IPS DF 4.7 (cell line): ENCODE measurements at regions not wholly inside any gene's neighbourhood (a gene's known extent, or its start where the extent isn't known, plus 50 kb on each side); places are given as distances from the start of the nearest gene placed in this dataset.
"Not testable (repeated sequence)": the region's sequence is repeated elsewhere in the genome, so short reads cannot be mapped to it uniquely, and the experiment has no call there.

Experiments used
- DNase-seq: peaks from one replicate; pipeline ENCODE4 v3.0.0-alpha.2; 2013; ENCODE audit warnings: low spot score; ENCODE audit errors: extremely low read depth

DNA sequence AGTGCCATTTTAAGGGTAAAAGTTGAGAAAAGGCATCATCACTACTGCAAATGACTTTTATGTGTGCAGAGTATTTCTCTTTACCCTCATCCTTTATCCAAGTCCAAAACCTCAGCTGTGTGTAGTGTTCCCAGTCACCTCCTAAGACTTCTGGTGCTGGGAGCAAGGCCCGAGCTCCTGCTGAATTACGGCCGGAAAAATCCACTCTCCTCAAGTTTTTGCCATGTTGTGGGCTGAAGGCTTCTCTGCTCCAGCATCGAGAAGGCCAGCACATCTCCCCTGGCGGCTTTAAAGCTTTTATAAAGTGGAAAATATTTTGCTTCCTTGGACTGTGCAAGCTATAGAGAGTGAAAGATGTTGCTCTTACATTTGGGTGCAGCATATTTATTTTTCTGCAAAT lies 153.2 kb upstream of the THBS2 start:
- no peak for DNase-seq

DNA sequence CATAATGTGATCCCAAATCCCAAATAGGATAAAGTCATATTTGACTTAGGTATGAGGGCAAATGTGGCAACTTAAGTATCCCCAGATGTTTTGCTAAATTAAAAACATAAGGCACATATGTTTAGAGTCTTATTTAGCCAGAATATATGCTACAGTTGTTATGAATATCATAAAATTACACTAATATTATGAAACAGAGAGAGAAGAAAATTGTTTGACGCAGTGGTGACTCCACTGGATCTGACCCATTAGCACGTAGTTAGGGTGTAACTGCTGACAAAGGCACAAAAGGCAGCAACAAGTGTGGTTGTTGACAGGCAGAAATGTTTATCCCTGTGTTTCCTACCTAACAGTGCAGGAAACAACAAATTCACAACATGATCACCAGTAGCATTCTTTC lies 152.4 kb upstream of the THBS2 start:
- DNase-seq, result no peak

DNA sequence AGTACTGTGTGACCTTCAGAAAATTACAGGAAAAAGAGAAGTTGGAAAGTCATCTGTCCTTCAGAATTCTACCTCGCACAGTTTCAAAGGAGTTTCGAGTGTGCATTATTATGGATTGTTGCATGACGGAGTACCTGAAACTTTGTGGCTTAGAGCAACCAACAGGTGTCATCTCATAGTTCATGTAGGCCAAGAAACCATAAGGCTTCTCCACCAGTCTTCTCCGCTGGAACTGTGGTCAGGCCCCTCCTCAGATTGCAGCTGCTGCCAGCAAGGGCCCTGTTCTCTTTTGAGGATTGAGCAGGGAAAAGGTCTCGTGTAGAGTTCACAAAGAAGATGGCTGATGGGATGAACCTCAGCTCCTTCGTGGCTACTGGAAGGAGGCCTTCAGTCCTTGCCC lies 151.2 kb upstream of the THBS2 start:
- no peak for DNase-seq

DNA sequence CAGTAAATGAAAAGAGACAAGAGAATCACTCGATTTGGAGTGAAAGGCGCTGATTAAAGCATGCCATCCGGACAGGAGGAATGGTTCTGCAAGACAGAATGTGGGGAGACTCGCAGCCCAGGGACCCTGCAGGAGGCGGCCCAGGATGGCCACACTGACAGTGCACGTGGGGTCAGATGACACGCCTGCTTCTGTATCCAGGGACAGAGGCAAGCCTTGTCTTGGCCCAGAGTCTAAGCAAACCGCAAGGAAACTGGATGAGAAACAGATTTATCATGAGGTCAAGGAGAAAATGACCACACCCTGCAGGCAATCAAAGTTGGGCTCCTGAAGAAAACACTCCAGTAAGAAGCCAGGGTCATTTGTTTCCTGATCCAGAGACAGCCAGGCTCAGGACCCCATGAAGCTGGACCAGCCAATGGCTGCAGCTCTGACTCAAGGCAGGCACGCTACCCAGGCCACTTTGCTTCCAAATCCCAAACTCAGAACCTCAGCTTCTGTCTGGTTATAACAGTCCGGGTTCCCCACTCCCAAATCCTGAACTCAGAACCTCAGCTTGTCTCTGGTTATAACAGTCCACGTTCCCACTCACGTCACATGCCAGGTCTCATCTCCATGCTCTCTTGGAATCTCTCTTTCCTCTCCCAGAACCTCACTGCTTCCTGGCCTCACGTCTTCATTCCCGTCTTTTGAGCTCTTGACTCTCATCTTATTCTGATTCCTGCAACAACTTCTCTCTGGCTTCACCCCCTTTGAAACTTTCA lies 144.9 kb upstream of the THBS2 start:
- DNase-seq, result no peak

DNA sequence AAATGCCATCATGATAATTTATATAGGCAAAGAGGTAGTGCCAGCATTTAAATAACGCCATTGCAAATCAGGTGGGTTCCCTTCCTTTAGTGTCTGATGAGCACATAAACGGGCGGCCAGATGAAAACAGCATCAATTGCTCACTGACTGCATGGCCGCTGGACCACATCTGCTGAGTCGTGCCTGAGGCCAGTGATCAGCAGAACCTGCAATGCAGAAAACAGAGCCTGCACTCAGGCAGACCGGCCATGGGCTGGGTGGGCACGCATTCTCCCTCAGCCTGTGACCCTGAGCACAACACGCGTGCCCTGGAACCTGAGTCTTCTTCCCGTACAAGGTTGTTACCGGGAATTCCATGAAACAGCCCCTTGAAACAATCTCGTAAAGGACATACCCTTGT lies 144.0 kb upstream of the THBS2 start:
- DNase-seq, result no peak

DNA sequence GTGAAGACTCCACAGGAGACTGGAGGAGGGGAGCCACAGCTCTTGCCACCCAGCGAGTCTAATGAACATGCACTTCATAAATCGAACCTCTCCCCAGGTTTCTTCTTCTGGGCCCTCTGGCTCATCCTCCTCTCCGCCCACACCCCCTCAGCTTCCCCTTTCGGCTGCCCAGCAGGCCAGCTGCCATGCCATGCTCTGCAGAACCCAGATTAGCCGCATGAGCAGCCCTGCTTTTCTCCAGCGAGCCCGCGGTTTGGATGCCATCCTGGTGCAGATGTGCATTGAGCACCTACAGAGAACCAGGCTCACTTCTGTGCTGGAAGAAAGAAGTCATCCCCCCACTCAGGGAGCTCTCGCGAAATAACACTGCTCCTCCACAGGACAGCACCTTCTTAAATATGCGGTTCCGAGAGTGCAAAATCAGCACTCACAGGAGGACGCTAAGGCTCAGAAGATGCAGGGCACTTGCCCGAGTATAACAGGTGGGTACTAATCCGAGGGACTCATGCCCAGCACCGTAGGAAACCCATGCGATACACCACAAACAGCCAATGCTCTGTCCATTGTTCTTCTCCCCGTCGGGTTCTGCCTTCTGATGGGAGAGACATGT lies 143.0 kb upstream of the THBS2 start:
- DNase-seq, result no peak

DNA sequence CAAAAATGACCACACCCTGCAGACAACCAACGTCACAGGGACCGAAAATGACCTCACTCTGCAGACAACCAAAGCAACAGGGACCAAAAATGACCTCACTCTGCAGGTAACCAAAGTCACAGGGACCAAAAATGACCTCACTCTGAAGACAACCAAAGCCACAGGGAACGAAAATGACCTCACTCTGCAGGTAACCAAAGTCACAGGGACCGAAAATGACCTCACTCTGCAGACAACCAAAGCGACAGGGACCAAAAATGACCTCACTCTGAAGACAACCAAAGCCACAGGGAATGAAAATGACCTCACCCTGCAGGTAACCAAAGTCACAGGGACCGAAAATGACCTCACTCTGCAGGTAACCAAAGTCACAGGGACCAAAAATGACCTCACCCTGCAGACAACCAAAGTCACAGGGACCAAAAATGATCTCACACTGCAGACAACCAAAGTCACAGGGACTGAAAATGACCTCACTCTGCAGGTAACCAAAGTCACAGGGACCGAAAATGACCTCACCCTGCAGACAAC lies 142.4 kb upstream of the THBS2 start:
- not testable (repeated sequence) for DNase-seq

DNA sequence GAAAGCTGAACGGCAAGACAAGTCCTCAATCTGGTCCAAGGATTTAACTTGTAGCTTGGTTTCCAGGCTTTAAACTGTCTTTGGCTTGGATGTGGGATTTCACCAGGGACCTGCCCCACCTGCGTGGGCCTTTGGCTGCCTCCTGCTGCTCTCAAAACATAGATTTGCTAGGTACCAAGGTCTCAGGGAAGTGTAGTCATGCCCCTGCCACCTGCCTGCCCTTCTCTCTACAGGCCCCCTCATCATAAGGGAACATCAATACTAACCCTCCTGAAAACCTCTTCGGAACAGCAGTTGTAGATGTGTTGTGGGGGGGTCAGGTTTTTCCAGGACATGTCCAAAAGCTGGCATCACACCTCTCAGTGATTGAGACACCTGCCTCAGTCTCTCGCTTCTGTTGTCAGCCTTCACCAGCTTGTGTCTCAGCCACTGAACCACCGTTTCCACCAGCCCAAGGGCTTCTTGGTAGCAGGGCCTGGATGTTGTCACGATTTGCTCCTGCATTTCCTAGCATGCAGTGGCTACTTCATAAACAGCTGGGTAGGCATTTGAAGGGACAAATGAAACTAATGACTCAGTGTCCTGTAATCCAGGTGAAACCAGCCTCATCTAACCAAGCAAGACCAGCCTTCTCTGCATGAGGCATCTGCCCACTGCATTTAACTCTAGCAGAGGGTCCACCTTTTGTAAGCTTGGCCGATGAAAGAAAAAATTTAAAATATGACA lies 141.6 kb upstream of the THBS2 start:
- no peak for DNase-seq

DNA sequence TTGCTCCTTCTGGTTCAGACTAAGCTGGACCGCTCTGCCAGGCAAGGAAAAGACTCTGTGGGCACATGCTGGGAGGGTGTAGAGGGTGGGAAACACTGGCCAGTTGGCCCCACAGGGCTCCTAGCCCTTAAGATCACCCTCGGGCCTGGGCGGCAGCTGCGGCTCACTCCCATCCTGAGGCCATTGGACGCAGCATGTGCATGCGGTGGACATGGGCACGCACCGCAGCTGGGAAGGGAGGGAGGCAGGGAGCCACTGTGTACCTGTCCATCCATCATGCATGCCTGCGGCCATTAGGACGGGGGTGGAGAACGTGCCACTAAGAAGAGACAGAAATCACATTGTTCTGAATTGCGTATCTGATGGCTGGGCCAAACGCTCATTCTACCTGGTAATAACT lies 140.1 kb upstream of the THBS2 start:
- no peak for DNase-seq

DNA sequence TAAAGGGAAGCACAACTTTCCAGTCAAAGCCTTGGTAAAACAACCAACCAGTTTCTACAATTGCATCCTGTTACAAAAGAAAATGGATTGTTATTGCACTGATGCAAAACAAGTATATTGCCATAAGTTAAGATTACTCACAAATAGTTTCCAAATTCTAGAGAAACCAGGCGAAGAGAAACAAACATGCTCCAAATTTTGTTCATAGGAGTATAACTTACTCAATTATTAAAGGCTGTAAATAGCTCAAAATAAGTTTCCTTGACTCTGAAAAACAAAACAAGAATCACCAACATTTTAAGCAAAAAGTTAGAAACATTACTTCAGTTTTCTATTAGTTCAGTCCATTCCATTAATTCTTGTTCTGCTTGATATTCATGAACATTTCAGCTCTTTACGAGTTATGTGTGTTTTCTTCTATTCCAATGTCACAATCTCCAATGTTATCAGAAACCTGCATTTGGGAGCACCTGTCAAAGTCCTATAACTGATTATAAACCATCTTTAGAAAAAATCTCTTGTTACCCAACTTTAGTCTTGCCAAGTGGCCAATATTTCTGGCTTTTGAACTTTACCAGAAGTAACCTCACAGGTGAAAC lies 137.9 kb upstream of the THBS2 start:
- DNase-seq, result no peak

DNA sequence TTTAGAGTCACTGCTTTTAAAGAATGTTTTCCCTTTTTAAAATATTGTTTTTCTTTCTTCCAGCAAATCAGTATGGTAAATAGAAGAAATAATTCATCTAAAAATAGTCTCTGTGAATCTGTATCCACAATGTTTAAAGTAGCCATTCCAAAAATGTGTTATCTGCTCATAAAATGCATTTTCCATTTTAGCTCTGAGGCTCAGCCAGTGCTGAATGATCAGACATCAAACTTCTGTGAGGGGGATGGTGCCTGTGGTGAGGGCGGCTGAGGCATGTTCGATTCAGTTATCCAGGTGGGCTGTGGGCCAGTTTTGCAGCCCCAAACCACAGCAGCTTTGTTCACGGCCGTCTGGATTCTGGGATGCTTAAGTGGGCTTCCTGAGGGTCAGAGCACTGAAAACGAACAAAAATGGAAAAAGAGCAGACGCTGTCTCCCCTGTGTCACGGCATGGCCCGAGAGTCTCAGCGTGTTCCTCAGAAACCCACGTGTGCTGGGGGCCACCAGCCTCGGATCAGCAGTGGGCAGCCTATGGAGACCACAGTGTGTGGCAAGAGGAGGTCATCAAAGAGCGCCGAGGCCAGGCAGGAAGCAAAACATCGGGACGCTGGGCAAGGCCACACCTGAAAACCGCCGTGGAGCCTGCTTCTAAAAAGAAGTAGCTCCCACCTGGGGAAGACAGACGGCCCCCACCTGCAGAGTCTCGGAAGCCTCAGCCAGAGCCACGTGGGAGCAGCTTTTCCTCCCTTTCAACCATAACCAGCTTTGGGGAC lies 134.9 kb upstream of the THBS2 start:
- no peak for DNase-seq

DNA sequence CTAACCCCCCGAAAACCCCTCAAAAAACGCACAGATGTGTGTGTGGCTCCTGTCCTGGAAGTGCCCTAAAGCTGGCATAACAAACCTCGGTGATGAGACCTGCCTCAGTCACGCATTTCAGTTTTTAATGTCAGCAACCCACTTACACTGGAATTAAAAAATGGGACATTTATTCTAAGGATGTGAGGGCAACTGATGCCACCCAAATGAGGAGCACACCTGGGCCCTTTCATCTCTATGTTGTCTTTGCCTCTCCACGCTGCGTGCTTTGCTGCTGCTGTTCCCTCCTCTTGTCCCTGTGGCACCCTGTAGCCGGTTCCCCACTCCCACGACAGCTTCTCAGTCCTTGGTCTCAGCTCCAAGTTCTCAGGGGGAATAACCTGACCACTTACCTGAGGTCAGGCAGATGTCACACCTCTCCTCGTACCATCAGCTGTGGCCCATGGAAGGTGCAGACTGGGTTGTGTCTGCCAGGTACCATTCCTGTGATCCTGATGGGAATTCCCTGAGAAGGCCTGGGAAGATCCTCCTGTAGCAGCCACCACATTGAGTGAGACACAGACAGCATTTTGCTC lies 134.2 kb upstream of the THBS2 start:
- DNase-seq, result no peak

DNA sequence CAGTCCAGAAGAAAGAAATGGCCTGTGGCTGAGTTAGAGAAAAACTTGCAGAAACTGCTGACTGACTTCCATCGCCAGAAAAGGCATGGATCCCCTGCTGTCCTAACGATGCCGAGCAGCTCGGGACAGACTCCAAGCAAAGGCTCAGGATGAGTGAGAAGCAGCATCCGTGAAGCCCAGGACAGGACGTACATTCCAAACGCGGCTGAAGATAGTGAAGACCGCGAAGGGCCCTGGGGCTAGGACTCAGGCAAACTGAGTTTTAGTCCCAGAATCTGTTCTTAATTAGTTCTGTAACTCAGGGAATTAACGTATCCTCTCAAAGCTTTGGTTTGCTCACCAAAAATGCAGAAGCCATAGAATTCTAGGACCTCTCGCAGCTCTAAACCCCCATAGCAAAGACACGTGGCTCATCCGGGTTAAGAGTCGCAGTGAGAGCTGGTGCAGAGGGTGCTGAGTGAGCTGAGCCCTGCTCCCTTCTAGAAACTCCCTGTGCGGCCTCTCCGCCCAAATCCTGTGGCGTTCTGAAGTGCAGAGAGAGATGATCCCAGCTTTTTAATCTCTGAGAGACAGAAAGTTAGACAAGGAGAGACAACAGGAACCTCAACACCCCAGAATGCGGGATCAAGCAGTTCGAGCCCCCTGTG lies 132.9 kb upstream of the THBS2 start:
- DNase-seq, result no peak

DNA sequence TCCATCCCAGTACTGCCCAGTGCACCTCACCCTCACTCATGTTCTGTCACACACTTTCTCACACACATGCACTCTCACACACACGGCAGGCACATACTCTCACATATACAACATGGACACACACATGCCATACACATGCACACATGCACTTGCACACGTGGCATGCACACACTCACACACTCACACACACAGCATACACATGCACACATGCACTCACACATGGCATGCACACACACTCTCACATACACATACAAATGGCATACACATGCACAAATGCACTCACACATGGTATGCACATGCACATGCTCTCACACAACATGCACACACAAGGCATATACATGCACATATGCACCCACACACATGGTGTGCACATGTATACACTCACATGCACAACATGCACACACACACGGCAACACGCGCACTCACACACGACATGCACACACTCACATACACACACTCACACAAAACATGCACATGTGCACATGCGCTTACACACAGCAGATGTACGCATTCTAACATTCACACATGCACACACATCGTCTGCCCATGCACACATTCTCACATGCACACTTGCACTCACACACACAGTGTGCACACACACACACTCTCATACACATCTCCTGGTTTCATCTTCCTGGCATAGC lies 131.7 kb upstream of the THBS2 start:
- DNase-seq, result no peak

DNA sequence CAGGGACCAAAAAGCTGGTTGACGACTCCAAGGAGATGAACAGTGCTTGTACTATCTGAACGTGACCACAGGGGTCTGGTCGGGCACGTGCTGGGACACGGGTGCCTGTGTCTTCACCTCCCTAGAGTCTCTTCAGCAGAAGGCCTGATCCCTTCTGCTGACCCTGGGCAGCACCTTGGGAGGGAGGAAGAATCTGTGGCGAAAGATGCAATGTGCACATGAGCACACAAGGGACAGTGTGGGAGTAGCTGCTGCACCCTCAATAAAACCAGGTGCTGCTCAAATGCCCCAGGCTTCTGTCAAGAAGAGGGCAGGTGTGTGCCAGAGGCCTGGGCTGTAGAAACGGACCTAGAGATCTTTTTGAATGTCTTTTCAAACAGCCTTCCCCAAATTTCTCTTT lies 130.6 kb upstream of the THBS2 start:
- no peak for DNase-seq

DNA sequence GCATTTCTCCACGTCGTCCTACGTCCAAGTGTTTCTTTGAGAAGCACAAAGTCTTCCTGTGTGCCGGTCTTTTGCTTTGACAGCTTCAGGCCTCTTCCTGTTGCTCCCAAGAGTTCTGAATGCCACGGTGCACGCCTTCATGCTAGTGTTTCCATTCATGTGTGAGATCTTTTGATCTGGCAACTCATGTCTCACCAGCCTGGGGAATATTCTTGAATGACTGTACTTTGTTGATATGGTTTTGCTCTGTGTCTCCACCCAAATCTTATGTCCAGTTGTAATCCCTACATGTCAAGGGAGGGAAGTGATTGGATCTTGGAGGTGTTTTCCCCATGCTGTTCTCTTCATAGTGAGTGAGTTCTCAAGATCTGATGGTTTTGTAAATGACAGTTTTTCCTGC lies 129.6 kb upstream of the THBS2 start:
- no peak for DNase-seq

DNA sequence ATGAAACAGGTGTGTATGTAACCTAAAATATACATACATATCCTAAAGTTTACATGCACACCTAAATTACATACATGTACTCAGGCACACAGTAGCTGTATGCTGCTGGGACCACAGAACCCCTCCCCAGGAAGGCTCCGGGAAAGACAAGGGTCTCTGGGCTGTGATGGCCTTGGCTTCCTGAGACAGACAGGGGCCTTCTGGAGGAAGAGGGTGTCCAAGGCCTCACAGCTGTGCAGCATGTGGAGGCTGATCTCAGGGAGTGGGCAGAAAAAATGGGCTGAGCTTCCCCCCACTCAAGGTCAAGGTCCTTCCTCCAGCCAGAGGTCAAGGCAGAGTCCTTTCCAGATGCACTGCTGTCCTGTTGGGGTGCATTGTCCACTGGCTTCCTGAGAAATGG lies 129.1 kb upstream of the THBS2 start:
- DNase-seq, result no peak

DNA sequence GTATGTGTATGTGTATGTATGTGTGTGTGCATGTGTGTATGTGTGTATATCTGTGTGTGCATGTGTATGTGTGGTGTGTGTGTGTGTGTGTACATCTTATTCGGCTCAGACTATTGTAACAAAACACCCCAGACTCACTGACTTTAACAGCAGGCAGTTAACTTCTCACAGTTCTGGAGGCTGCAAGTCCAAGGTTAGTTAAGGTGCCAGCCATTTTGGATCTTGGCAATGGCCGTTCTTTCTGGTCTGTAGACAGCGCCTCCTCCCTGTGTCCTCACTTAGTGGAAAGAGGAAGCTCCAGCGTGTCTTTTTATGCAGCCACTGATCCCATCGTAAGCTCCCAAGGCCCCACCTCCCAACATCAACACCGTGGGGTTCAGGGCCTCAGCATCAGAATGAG lies 128.3 kb upstream of the THBS2 start:
- DNase-seq, result no peak

DNA sequence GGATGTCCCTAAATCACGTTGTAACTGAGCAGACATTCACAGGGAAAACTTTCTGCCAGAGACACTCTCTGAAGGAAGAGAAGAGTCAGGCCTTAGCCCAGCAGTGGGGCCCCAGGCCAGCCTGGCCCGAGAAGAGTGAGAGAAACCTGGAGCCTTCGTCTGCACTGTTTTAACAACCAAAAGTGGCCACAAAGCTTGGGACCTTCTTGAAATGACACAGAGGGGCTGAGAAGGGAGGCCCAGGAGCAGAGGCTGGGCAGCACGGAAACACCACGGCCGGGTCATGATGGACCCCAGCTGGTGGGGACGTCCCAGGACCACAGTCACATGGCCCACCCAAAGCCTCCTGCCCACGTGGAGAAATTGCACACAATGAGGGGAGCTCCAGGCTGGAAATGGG lies 126.8 kb upstream of the THBS2 start:
- no peak for DNase-seq

DNA sequence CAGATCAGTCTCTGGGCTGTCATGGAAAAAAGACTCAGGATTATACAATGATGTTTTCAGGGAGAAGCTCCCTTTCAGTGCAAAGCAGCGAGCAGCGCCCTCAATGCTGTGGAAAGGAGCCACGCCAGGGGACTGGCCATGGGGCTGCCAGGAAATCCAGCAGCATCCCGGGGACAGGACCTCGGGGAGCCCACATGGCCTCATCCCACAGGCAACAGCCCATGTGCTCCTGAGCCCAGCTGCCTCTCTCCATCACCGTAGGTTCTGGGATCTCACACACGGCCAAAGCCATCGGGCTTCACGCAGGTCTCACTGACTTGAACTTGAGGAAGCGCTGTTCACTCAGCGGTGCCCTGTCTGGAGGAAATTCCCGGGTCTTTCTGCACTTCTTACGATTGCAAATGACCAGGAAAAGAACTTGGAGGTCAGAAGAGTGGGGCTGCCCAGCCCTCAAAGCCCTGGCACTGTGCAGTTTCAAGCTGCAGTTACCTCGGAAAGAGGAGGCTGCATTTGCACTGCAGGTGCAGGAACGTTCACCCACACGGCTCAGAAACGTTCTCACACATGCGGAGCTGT lies 125.9 kb upstream of the THBS2 start:
- no peak for DNase-seq
